ENCODE measurements at regions not wholly inside any gene's neighbourhood (a gene's known extent, or its start where the extent isn't known, plus 50 kb on each side); places are given as distances from the start of the nearest gene placed in this dataset.

GRCh38 chr4:12165616-12166015 lies 736.9 kb upstream of the HS3ST1 start:
- Histone ChIP-seq H2AFZ (ENCODE audit: low read depth, low read length, poor library complexity, severe bottlenecking) (no peak overlapping the region), H3K4me2 (ENCODE audit: low read length) (no peak overlapping the region), H3K9me3 (ENCODE audit: control insufficient read depth in 1 of 2, insufficient read depth in 1 of 2, low read depth in 1 of 2, low read length in 2 of 2) (no peaks in the 10 kb centered on the region), H3K27ac (ENCODE audit: low read depth, low read length) (no peak overlapping the region), H3K79me2 (ENCODE audit: insufficient read depth, low read length) (no peaks in the 10 kb centered on the region), H3K9me2 (ENCODE audit: insufficient read depth) (no peaks in the 10 kb centered on the region), H3K36me3 (ENCODE audit: control insufficient read depth in 1 of 2, insufficient read depth in 2 of 2, low read length in 2 of 2) (no peaks in the 10 kb centered on the region), H3K27me3 (ENCODE audit: insufficient read depth, low read length) (no peaks in the 10 kb centered on the region), H3K4me1 (ENCODE audit: control insufficient read depth in 1 of 2, insufficient read depth in 2 of 2, low read length in 2 of 2) (no peaks in the 10 kb centered on the region), H3K4me3 (replicated peaks in 1 of 2; ENCODE audit: low read depth in 1 of 2, low read length in 2 of 2) (no peak overlapping the region), H3K9ac (ENCODE audit: low read length) (no peak overlapping the region), H4K20me1 (ENCODE audit: insufficient read depth) (no peaks in the 10 kb centered on the region)
- BruUV-seq (replicated peaks), result no TSS peak
- no peak for DNase-seq (ENCODE audit: low read depth, low spot score)
- intact Hi-C loops (cut with micrococcal nuclease), result no loop called here
- ChIA-PET CTCF (no interaction called here), POLR2A (no interaction called here), RAD21 (ENCODE audit: low non-redundant PET in 1 of 2, low total read pairs in 2 of 2, uncharacterized antibody in 2 of 2, unreplicated experiment in 2 of 2) (no interaction called here)
- TF ChIP-seq CBX3 (IDR thresholded peaks at IDR 0.05; ENCODE audit: low read depth) (no peak), RAD21 (IDR thresholded peaks at IDR 0.05; ENCODE audit: low read depth) (no peak), YY1 (IDR thresholded peaks at IDR 0.05; ENCODE audit: extremely low read depth, insufficient replicate concordance, low read depth, low read length) (no peak), EZH2phosphoT487 (IDR thresholded peaks at IDR 0.05; ENCODE audit: borderline replicate concordance) (no peak), FOSL1 (IDR thresholded peaks at IDR 0.05; ENCODE audit: low read depth) (no peak), ELF1 (IDR thresholded peaks at IDR 0.05; ENCODE audit: borderline replicate concordance, low read depth) (no peak), ZNF274 (IDR thresholded peaks at IDR 0.05; ENCODE audit: low read depth, low read length) (no peak), JUND (IDR thresholded peaks at IDR 0.05) (no peak), MAX (IDR thresholded peaks at IDR 0.05) (no peak), ZFX (IDR thresholded peaks at IDR 0.05) (no peak), TCF7L2 (IDR thresholded peaks at IDR 0.05; ENCODE audit: borderline replicate concordance, extremely low read depth, insufficient read depth, insufficient read length) (no peak)
- TF ChIP-seq, protein P1, sequence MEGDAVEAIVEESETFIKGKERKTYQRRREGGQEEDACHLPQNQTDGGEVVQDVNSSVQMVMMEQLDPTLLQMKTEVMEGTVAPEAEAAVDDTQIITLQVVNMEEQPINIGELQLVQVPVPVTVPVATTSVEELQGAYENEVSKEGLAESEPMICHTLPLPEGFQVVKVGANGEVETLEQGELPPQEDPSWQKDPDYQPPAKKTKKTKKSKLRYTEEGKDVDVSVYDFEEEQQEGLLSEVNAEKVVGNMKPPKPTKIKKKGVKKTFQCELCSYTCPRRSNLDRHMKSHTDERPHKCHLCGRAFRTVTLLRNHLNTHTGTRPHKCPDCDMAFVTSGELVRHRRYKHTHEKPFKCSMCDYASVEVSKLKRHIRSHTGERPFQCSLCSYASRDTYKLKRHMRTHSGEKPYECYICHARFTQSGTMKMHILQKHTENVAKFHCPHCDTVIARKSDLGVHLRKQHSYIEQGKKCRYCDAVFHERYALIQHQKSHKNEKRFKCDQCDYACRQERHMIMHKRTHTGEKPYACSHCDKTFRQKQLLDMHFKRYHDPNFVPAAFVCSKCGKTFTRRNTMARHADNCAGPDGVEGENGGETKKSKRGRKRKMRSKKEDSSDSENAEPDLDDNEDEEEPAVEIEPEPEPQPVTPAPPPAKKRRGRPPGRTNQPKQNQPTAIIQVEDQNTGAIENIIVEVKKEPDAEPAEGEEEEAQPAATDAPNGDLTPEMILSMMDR (IDR thresholded peaks at IDR 0.05 in 2 of 3, conservative IDR thresholded peaks at IDR 0.05 in 1 of 3; ENCODE audit: borderline replicate concordance in 1 of 3, insufficient read depth in 1 of 3, low read depth in 2 of 3, low read length in 2 of 3), result no peak
- TF ChIP-seq, protein P2, sequence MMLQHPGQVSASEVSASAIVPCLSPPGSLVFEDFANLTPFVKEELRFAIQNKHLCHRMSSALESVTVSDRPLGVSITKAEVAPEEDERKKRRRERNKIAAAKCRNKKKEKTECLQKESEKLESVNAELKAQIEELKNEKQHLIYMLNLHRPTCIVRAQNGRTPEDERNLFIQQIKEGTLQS (IDR thresholded peaks at IDR 0.05), result no peak
- ATAC-seq, result no peak
